Activated naive CD4-positive, alpha-beta T cell treated with anti-CD3 and anti-CD28 coated beads, Interleukin-2, amount 50 U/mL, for 72 hours (primary cell): ENCODE measurements at regions not wholly inside any gene's neighbourhood (a gene's known extent, or its start where the extent isn't known, plus 50 kb on each side); places are given as distances from the start of the nearest gene placed in this dataset.

Source experiments
- ATAC-seq, 2 donors: fragments of 150-1000 bp; cut with Tn5 transposase; 2 replicates each; pipeline ENCODE4 v1.10.0; 2021; ENCODE audit warnings: mild to moderate bottlenecking in 2 of 2, moderate library complexity in 2 of 2
- DNase-seq, 2 donors: peaks; one replicate each; pipeline ENCODE4 v3.0.0; 2021 to 2022; ENCODE audit warnings: low spot score in 2 of 2
- H3K27ac Mint-ChIP-seq, 2 donors: one replicate each; pipeline ENCODE4 v1.8.0; 2022; ENCODE audit warnings: mild to moderate bottlenecking in 2 of 2, mixed read lengths in 2 of 2
- H3K36me3 Mint-ChIP-seq, 2 donors: one replicate each; pipeline ENCODE4 v1.8.0; 2022; ENCODE audit warnings: mixed read lengths in 2 of 2
- H3K9me3 Mint-ChIP-seq, 2 donors: one replicate each; pipeline ENCODE4 v1.8.0; 2022; ENCODE audit warnings: mixed read lengths in 2 of 2

- no peak for DNase-seq
- no peaks in the 10 kb centered on the region for H3K36me3 Mint-ChIP-seq
- H3K9me3 Mint-ChIP-seq = no peaks in the 10 kb centered on the region
- H3K27ac Mint-ChIP-seq = no peak overlapping the region
- no peak for ATAC-seq
Observed at GRCh38 chr7:84642611-84643010, 448.0 kb upstream of the SEMA3A start.

GRCh38 chr7:84640637-84641036 is 446.0 kb upstream of the SEMA3A start:
- Mint-ChIP-seq H3K36me3 (peaks cover 0 to 5% of the 10 kb centered on the region in 2 donors), H3K9me3 (peaks cover 0 to 5% of the 10 kb centered on the region in 2 donors), H3K27ac (no peak overlapping the region)
- ATAC-seq = no peak
- DNase-seq = no peak

DNA sequence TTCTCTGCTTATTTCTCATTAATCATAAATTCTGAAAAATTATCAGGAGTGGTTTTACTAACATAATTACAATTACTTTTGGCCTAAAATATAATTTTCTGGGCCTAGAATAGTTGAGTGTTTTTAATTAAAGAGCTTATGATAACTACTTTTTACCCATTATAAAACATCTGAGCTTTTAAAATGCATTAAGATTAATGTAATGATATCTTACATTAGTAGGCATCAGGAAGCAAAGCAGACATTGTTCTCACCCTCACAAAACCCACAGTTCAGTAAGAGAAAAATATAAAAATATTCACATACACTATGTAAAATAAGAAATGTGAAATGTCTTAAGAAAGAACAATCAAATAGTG is 443.7 kb upstream of the SEMA3A start:
- H3K9me3 Mint-ChIP-seq = peaks cover 3 to 8% of the 10 kb centered on the region in 2 donors
- no peak overlapping the region for H3K27ac Mint-ChIP-seq
- DNase-seq = no peak
- ATAC-seq = no peak
- H3K36me3 Mint-ChIP-seq = peaks cover 0 to 5% of the 10 kb centered on the region in 2 donors

DNA sequence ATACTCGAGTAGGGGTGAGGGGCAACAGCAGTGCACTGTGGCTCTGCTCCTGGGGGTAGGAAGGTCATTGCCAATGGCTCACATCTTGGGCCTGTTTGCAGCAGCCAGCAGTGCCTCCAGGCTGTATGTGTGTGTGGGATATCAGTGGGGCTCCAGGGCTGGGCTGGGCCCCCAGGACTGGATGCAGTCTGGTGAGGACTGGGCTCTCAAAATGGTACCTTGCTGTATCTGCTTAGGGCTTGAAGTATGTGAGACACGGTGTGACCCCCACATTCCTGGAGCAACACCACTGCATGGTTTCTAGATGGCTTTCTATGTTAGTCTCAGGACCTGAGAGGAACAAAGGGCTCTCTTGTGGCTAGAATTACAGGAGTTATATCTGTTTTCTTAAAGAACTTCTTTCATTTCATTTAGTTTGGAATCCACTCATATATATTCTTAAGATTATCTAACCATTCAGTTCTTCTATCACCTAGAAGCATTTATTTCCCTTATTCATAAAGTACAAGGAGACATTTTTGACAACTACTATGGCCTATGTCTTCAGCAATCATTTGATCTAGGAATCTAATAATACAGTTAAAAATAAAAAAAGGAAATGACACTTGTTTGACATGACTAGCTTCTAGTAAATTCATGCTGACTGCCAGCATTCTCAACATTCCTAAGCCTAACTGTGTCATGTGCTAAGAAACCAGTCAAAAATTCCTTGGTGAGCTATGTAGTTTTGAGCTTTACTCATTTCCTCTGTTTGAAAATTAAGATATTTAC is 443.2 kb upstream of the SEMA3A start:
- H3K36me3 Mint-ChIP-seq = peaks cover 0 to 10% of the 10 kb centered on the region in 2 donors
- H3K9me3 Mint-ChIP-seq = peaks cover 9 to 13% of the 10 kb centered on the region in 2 donors
- ATAC-seq (no peak), DNase-seq (no peak)
- no peak overlapping the region for H3K27ac Mint-ChIP-seq

GRCh38 chr7:84631913-84632312 is 437.3 kb upstream of the SEMA3A start:
- no peak for ATAC-seq
- no peak overlapping the region for H3K27ac Mint-ChIP-seq
- peaks cover 0 to 9% of the 10 kb centered on the region in 2 donors for H3K36me3 Mint-ChIP-seq
- H3K9me3 Mint-ChIP-seq = peaks cover 9 to 14% of the 10 kb centered on the region in 2 donors
- no peak for DNase-seq

GRCh38 chr7:84629640-84630318 is 435.2 kb upstream of the SEMA3A start:
- H3K27ac Mint-ChIP-seq = no peak overlapping the region
- ATAC-seq (no peak), DNase-seq (no peak)
- H3K9me3 Mint-ChIP-seq = peaks cover 9 to 10% of the 10 kb centered on the region in 2 donors
- H3K36me3 Mint-ChIP-seq = peaks cover 0 to 6% of the 10 kb centered on the region in 2 donors

GRCh38 chr7:84629216-84629615 is 434.6 kb upstream of the SEMA3A start:
- DNase-seq = no peak
- ATAC-seq = no peak
- H3K27ac Mint-ChIP-seq = no peak overlapping the region
- H3K9me3 Mint-ChIP-seq = peaks cover 9 to 10% of the 10 kb centered on the region in 2 donors
- peaks cover 0 to 6% of the 10 kb centered on the region in 2 donors for H3K36me3 Mint-ChIP-seq

GRCh38 chr7:84627250-84627649 is 432.7 kb upstream of the SEMA3A start:
- Mint-ChIP-seq H3K9me3 (no peaks in the 10 kb centered on the region), H3K27ac (no peak overlapping the region), H3K36me3 (no peaks in the 10 kb centered on the region)
- ATAC-seq (no peak), DNase-seq (no peak)

- no peaks in the 10 kb centered on the region for H3K36me3 Mint-ChIP-seq
- no peaks in the 10 kb centered on the region for H3K9me3 Mint-ChIP-seq
- ATAC-seq (no peak), DNase-seq (no peak)
- no peak overlapping the region for H3K27ac Mint-ChIP-seq
Observed at GRCh38 chr7:84624927-84625326, 430.3 kb upstream of the SEMA3A start.

DNA sequence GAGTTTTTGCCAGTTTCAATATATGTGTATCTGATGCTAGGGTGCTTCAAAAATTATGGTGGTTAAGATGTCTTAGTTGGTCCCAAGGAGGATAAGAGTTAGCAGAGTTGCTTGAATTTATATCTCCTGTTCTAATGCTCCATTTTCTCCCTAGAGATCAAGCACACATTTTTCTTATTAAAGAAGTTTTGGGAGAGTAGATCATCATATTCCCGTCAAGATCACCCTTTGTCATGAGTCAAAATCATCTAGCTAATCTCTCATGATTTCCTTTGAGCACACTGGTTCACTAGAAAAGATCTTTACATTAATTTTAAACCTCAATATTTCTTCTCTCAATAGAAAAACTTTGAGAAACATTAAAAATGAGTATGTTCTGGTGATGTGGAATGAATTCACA is 429.9 kb upstream of the SEMA3A start:
- no peak for ATAC-seq
- Mint-ChIP-seq H3K36me3 (no peaks in the 10 kb centered on the region), H3K9me3 (no peaks in the 10 kb centered on the region)

DNA sequence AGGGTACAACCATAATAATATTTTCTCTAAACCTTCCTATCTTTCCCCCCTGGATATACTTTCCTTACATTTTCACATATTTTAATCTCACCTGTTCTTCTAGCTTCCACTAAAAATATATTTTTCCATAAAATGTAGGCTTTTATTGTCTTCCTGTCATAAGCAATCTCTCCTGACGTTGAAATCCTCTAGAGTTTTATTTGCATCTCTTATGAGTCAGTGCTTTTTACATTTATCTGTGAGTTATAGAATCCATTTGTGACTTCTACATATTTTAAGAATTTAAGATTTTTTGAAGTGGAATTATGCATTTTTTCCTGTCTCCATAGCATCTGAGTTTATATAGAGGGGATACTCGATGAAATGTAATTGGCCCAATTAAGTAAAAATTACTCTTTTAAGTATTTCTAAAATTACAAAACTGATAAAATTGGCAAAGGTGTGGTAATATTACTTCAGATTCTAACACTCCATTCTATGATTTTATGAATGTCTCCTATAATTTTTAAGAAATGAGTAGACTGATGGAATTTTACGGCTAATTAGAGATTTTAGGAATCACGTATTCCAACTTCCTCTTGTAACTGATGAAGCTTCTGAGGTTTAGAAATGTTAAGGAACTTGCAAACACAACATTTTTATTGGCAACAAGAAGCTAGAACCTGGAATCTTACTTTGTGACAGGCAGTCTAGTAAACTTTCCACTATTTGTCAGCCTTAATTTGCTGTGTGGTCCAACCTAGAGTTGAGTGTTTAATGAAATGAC is 422.9 kb upstream of the SEMA3A start:
- ATAC-seq (no peak), DNase-seq (no peak)
- Mint-ChIP-seq H3K9me3 (no peaks in the 10 kb centered on the region), H3K36me3 (no peaks in the 10 kb centered on the region), H3K27ac (no peak overlapping the region)

More for the DNA sequence above, 429.9 kb upstream of the SEMA3A start:
- DNase-seq = no peak
- no peak overlapping the region for H3K27ac Mint-ChIP-seq

GRCh38 chr7:84614821-84615501 is 420.4 kb upstream of the SEMA3A start:
- no peak for ATAC-seq
- H3K9me3 Mint-ChIP-seq = no peaks in the 10 kb centered on the region
- H3K36me3 Mint-ChIP-seq = no peaks in the 10 kb centered on the region

GRCh38 chr7:84612981-84613681 is 418.5 kb upstream of the SEMA3A start:
- Mint-ChIP-seq H3K36me3 (no peaks in the 10 kb centered on the region), H3K9me3 (no peaks in the 10 kb centered on the region), H3K27ac (no peak overlapping the region)
- no peak for ATAC-seq
- DNase-seq = no peak

More at GRCh38 chr7:84614821-84615501, 420.4 kb upstream of the SEMA3A start:
- H3K27ac Mint-ChIP-seq = no peak overlapping the region
- no peak for DNase-seq

DNA sequence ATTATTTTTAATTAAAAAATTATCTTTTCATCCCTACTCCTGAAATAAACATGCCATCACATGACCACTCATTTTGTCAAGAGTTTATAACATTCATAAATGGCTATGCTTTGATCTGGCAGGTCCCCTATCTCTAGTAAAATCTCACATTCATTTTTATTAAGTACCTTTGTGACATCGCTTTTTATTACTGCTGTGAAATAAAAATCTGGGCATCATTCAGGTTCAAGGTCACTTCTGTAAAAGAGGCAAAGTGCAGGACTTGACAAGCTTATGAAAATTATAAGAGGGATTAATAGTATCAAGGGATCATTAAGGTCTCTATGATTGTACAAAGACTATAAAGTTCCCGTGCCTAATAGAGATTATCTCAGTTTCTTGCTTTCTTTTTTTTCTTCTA is 416.8 kb upstream of the SEMA3A start:
- no peak for ATAC-seq
- Mint-ChIP-seq H3K9me3 (no peaks in the 10 kb centered on the region), H3K36me3 (no peaks in the 10 kb centered on the region), H3K27ac (no peak overlapping the region)
- DNase-seq = no peak

DNA sequence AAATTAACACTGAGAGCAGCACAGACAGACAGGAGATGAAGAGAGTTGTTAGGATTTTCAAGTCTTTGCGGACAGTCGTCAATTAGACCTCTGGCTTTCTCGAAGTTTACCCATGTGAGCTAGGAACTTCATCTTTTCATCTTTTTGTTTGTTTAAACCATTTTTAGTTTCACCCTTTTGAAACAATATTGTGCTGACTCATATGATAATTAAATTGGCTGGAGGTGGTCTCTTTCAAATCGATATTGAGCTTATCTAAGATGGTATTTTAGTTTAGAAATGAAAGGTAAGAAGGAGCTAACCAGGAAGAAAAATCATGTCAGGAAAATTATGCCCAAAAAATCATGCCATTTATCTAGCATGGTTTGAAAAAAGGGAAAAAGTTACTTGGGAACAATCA is 415.8 kb upstream of the SEMA3A start:
- Mint-ChIP-seq H3K27ac (no peak overlapping the region), H3K9me3 (no peaks in the 10 kb centered on the region), H3K36me3 (no peaks in the 10 kb centered on the region)
- DNase-seq (no peak), ATAC-seq (no peak)

GRCh38 chr7:84605301-84605700 is 410.7 kb upstream of the SEMA3A start:
- DNase-seq = no peak
- H3K36me3 Mint-ChIP-seq = peaks cover 0 to 5% of the 10 kb centered on the region in 2 donors
- no peak for ATAC-seq
- no peak overlapping the region for H3K27ac Mint-ChIP-seq
- peaks cover 6 to 8% of the 10 kb centered on the region in 2 donors for H3K9me3 Mint-ChIP-seq
